WTC11 (cell line): ENCODE measurements at regions not wholly inside any gene's neighbourhood (a gene's known extent, or its start where the extent isn't known, plus 50 kb on each side); places are given as distances from the start of the nearest gene placed in this dataset.

Experiments
- ATAC-seq: fragments of 200-7000 bp; cut with Tn5 transposase; 2 replicates; pipeline ENCODE4 v1.10.0; 2021; ENCODE audit warnings: mild to moderate bottlenecking, moderate library complexity
- CTCF ChIA-PET: fragments of 300-600 bp; sonication (Branson Sonifier 250); formaldehyde crosslinking; loops from one replicate; lab custom pipeline; 2021; ENCODE audit warnings: antibody characterized with exemption; lab: Charles Lee
- POLR2A ChIA-PET: fragments of 350-600 bp; sonication (Branson Sonifier 250); formaldehyde crosslinking; loops from one replicate; lab custom pipeline; 2021; ENCODE audit warnings: antibody characterized with exemption; lab: Charles Lee
- DNase-seq: peaks from one replicate; pipeline ENCODE4 v3.0.0; 2021; ENCODE audit warnings: low spot score
- H3K27ac Mint-ChIP-seq: 2 replicates; pipeline ENCODE4 v1.8.0; 2021; ENCODE audit warnings: mixed read lengths
- H3K27me3 Mint-ChIP-seq: 2 replicates; pipeline ENCODE4 v1.8.0; 2021; ENCODE audit warnings: low read depth, mild to moderate bottlenecking, moderate library complexity, mixed read lengths
- H3K36me3 Mint-ChIP-seq: 2 replicates; pipeline ENCODE4 v1.8.0; 2021; ENCODE audit warnings: mixed read lengths
- H3K4me1 Mint-ChIP-seq: 2 replicates; pipeline ENCODE4 v1.8.0; 2022; ENCODE audit warnings: mixed read lengths
- H3K4me3 Mint-ChIP-seq: 2 replicates; pipeline ENCODE4 v1.8.0; 2021; ENCODE audit warnings: mild to moderate bottlenecking, moderate library complexity, mixed read lengths
- H3K9me3 Mint-ChIP-seq: 2 replicates; pipeline ENCODE4 v1.8.0; 2021; ENCODE audit warnings: mixed read lengths
- ATF1 ChIP-seq: sonication (generic); formaldehyde crosslinking; IDR thresholded peaks from 2 replicates; pipeline ENCODE4 v1.8.1; 2023; ENCODE audit warnings: mild to moderate bottlenecking, moderate library complexity, missing genetic modification reagents
- CBFB ChIP-seq: sonication (generic); formaldehyde crosslinking; IDR thresholded peaks from 2 replicates; pipeline ENCODE4 v1.8.1; 2022; ENCODE audit warnings: mild to moderate bottlenecking, low read depth, missing genetic modification reagents
- E2F1 ChIP-seq: sonication (generic); formaldehyde crosslinking; IDR thresholded peaks from 2 replicates; pipeline ENCODE4 v1.8.0; 2022; ENCODE audit warnings: mild to moderate bottlenecking, missing genetic modification reagents
- E2F5 ChIP-seq: sonication (generic); formaldehyde crosslinking; IDR thresholded peaks from 2 replicates; pipeline ENCODE4 v1.8.1; 2022; ENCODE audit warnings: mild to moderate bottlenecking, moderate library complexity, missing genetic modification reagents
- FOXK1 ChIP-seq: sonication (generic); formaldehyde crosslinking; IDR thresholded peaks from 2 replicates; pipeline ENCODE4 v1.8.0; 2022; ENCODE audit warnings: mild to moderate bottlenecking, moderate library complexity, missing genetic modification reagents
- GRHL2 ChIP-seq: fragments of 250-450 bp; sonication (Bioruptor Pico); IDR thresholded peaks from 2 replicates; pipeline ENCODE4 v1.8.0; 2022; ENCODE audit warnings: mild to moderate bottlenecking, moderate library complexity; ENCODE audit not compliant: insufficient replicate concordance, severe bottlenecking
- JAZF1 ChIP-seq: fragments of 250-450 bp; sonication (Bioruptor Pico); IDR thresholded peaks from 2 replicates; pipeline ENCODE4 v1.9.0; 2021; ENCODE audit warnings: moderate library complexity, mild to moderate bottlenecking, inconsistent platforms
- KAT7 ChIP-seq: sonication (generic); formaldehyde crosslinking; IDR thresholded peaks from 2 replicates; pipeline ENCODE4 v1.8.1; 2023; ENCODE audit warnings: missing genetic modification reagents, mild to moderate bottlenecking, borderline replicate concordance
- NR1H2 ChIP-seq: sonication (generic); formaldehyde crosslinking; IDR thresholded peaks from 2 replicates; pipeline ENCODE4 v1.9.0; 2021; ENCODE audit warnings: mild to moderate bottlenecking, moderate library complexity, missing genetic modification reagents
- NR3C1 ChIP-seq: sonication (generic); formaldehyde crosslinking; conservative IDR thresholded peaks from 2 replicates; pipeline ENCODE4 v1.8.1; 2023; ENCODE audit warnings: low read depth, mild to moderate bottlenecking, missing genetic modification reagents
- SMAD4 ChIP-seq: sonication (generic); formaldehyde crosslinking; IDR thresholded peaks from 2 replicates; pipeline ENCODE4 v1.8.0; 2022; ENCODE audit warnings: mild to moderate bottlenecking, missing genetic modification reagents
- STAT6 ChIP-seq: sonication (generic); formaldehyde crosslinking; conservative IDR thresholded peaks from 2 replicates; pipeline ENCODE4 v1.8.1; 2023; ENCODE audit warnings: mild to moderate bottlenecking, low read depth, missing genetic modification reagents, moderate library complexity
- TCF7 ChIP-seq: sonication (generic); formaldehyde crosslinking; IDR thresholded peaks from 2 replicates; pipeline ENCODE4 v1.8.0; 2022; ENCODE audit warnings: mild to moderate bottlenecking, low read depth, missing genetic modification reagents, moderate library complexity
- TEAD1 ChIP-seq: sonication (generic); formaldehyde crosslinking; IDR thresholded peaks from 2 replicates; pipeline ENCODE4 v1.8.0; 2022; ENCODE audit warnings: mild to moderate bottlenecking, missing genetic modification reagents
- ZMAT4 ChIP-seq: fragments of 250-450 bp; sonication (Bioruptor Pico); IDR thresholded peaks from 2 replicates; pipeline ENCODE4 v1.9.0; 2021; ENCODE audit warnings: mild to moderate bottlenecking
- ZNF219 ChIP-seq: sonication (generic); formaldehyde crosslinking; IDR thresholded peaks from 2 replicates; pipeline ENCODE4 v1.8.0; 2023; ENCODE audit warnings: missing genetic modification reagents, mild to moderate bottlenecking, borderline replicate concordance
- ZNF232 ChIP-seq: sonication (generic); formaldehyde crosslinking; IDR thresholded peaks from 2 replicates; pipeline ENCODE4 v1.8.0; 2022; ENCODE audit warnings: mild to moderate bottlenecking, missing genetic modification reagents
- ZNF317 ChIP-seq: sonication (generic); formaldehyde crosslinking; IDR thresholded peaks from 2 replicates; pipeline ENCODE4 v1.8.1; 2023; ENCODE audit warnings: low read depth, mild to moderate bottlenecking, moderate library complexity, missing genetic modification reagents, borderline replicate concordance
- TF ChIP-seq, protein P1 (sequence below): sonication (generic); formaldehyde crosslinking; IDR thresholded peaks from 2 replicates; pipeline ENCODE4 v1.8.1; 2023; ENCODE audit warnings: mild to moderate bottlenecking, moderate library complexity, missing genetic modification reagents
- TF ChIP-seq, protein P2 (sequence below): sonication (generic); formaldehyde crosslinking; IDR thresholded peaks from 2 replicates; pipeline ENCODE4 v1.8.1; 2023; ENCODE audit warnings: mild to moderate bottlenecking, missing genetic modification reagents
- TF ChIP-seq, protein P3 (sequence below): fragments of 200-600 bp; IDR thresholded peaks from 2 replicates; pipeline ENCODE4 v1.8.0; 2022; ENCODE audit warnings: antibody characterized with exemption
- TF ChIP-seq, protein P4 (sequence below): sonication (generic); formaldehyde crosslinking; IDR thresholded peaks from 2 replicates; pipeline ENCODE4 v1.8.0; 2022; ENCODE audit warnings: mild to moderate bottlenecking, missing genetic modification reagents

DNA sequence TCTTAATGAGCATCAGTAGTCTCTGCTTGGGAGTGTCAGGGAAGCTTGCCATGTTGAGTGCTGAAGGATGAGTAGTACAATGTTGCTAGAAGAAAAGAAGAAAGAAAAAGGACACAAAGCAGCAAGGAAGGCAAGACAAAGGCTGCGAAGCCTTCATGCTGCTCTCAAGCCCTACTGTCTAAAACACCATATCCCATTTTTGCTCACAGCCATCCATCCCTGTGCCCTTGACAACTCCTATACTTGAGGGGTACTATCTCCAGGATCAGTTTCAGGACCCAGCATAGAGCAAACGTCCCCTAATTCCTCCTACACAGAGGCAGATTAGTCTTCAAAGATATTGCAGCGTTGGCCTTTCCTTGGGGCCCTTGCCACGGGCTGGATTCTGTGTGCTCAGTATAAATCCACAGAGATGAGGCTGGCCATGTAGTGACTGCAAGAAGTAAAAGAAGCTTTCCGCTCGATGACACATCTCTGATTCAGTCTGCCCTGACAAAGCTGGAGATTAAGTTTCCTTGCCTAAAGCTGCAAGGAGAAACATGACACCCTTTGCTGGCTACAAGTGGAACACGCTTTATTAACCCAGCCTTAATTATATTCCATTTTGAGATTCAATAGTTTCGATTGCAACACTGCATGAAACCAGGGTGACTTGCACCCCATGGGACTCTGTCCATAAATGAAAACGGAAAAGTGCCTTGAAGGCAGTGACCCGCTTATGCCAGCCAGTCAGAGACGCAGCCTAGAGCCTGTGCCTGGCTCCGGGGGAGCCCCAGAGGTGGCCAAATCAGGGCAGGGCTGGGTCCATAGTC is 304.6 kb downstream of the ACTL7B start (continued):
- no peak for TF ChIP-seq E2F5 (CRISPR knock-in tag)
- no peak for TF ChIP-seq JAZF1 (CRISPR knock-in tag)
- TF ChIP-seq TEAD1 (CRISPR knock-in tag), result no peak
- TF ChIP-seq, protein P1, sequence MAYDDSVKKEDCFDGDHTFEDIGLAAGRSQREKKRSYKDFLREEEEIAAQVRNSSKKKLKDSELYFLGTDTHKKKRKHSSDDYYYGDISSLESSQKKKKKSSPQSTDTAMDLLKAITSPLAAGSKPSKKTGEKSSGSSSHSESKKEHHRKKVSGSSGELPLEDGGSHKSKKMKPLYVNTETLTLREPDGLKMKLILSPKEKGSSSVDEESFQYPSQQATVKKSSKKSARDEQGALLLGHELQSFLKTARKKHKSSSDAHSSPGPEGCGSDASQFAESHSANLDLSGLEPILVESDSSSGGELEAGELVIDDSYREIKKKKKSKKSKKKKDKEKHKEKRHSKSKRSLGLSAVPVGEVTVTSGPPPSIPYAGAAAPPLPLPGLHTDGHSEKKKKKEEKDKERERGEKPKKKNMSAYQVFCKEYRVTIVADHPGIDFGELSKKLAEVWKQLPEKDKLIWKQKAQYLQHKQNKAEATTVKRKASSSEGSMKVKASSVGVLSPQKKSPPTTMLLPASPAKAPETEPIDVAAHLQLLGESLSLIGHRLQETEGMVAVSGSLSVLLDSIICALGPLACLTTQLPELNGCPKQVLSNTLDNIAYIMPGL (CRISPR knock-in tag), result no peak
- no peak for TF ChIP-seq KAT7 (CRISPR knock-in tag)
- TF ChIP-seq CBFB, result no peak
- no peak for TF ChIP-seq ZNF232 (CRISPR knock-in tag)
- TF ChIP-seq FOXK1, result no peak
- no peak for TF ChIP-seq NR1H2 (CRISPR knock-in tag)
- TF ChIP-seq, protein P2, sequence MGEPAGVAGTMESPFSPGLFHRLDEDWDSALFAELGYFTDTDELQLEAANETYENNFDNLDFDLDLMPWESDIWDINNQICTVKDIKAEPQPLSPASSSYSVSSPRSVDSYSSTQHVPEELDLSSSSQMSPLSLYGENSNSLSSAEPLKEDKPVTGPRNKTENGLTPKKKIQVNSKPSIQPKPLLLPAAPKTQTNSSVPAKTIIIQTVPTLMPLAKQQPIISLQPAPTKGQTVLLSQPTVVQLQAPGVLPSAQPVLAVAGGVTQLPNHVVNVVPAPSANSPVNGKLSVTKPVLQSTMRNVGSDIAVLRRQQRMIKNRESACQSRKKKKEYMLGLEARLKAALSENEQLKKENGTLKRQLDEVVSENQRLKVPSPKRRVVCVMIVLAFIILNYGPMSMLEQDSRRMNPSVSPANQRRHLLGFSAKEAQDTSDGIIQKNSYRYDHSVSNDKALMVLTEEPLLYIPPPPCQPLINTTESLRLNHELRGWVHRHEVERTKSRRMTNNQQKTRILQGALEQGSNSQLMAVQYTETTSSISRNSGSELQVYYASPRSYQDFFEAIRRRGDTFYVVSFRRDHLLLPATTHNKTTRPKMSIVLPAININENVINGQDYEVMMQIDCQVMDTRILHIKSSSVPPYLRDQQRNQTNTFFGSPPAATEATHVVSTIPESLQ, result no peak

GRCh38 chr9:108550106-108550505 is 305.7 kb downstream of the ACTL7B start:
- DNase-seq (no peak), ATAC-seq (no peak)
- Mint-ChIP-seq H3K36me3 (no peaks in the 10 kb centered on the region), H3K4me1 (peaks cover 18% of the 10 kb centered on the region), H3K27ac (no peak overlapping the region), H3K4me3 (no peak overlapping the region), H3K9me3 (no peaks in the 10 kb centered on the region), H3K27me3 (no peaks in the 10 kb centered on the region)
- TF ChIP-seq ZNF232 (CRISPR knock-in tag) (no peak), E2F1 (CRISPR knock-in tag) (no peak), NR3C1 (CRISPR knock-in tag) (no peak), STAT6 (CRISPR knock-in tag) (no peak), GRHL2 (CRISPR knock-in tag) (no peak), ZMAT4 (CRISPR knock-in tag) (no peak), ATF1 (no peak), SMAD4 (CRISPR knock-in tag) (no peak), NR1H2 (CRISPR knock-in tag) (no peak), TCF7 (CRISPR knock-in tag) (no peak), ZNF219 (CRISPR knock-in tag) (no peak), ZNF317 (no peak)
- TF ChIP-seq, protein P3, sequence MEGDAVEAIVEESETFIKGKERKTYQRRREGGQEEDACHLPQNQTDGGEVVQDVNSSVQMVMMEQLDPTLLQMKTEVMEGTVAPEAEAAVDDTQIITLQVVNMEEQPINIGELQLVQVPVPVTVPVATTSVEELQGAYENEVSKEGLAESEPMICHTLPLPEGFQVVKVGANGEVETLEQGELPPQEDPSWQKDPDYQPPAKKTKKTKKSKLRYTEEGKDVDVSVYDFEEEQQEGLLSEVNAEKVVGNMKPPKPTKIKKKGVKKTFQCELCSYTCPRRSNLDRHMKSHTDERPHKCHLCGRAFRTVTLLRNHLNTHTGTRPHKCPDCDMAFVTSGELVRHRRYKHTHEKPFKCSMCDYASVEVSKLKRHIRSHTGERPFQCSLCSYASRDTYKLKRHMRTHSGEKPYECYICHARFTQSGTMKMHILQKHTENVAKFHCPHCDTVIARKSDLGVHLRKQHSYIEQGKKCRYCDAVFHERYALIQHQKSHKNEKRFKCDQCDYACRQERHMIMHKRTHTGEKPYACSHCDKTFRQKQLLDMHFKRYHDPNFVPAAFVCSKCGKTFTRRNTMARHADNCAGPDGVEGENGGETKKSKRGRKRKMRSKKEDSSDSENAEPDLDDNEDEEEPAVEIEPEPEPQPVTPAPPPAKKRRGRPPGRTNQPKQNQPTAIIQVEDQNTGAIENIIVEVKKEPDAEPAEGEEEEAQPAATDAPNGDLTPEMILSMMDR, result no peak
- TF ChIP-seq, protein P4, sequence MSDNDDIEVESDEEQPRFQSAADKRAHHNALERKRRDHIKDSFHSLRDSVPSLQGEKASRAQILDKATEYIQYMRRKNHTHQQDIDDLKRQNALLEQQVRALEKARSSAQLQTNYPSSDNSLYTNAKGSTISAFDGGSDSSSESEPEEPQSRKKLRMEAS, result no peak
- POLR2A ChIA-PET, result no interaction called here
- CTCF ChIA-PET, result interaction anchor here (0.8 kb wide), 1 partner anchor 16 kb away, joined by 4 read pairs; no protein-coding TSS in a partner anchor
